Endothelial cell of umbilical vein (primary cell): ENCODE measurements at regions not wholly inside any gene's neighbourhood (a gene's known extent, or its start where the extent isn't known, plus 50 kb on each side); places are given as distances from the start of the nearest gene placed in this dataset.

Experiments
- BruUV-seq: library from RNA; stranded (reverse); fragments of 400-500 nt; replicated peaks from 2 replicates; lab custom pipeline; 2021; lab: Mats Ljungman, UMichigan
- CTCF ChIA-PET: fragments of 300-600, 350-600 bp; sonication (Branson Sonifier 250); formaldehyde crosslinking; loops from one replicate; lab custom pipeline; 2021; ENCODE audit warnings: antibody characterized with exemption, inconsistent platforms; lab: Charles Lee
- POLR2A ChIA-PET: fragments of 300-600, 350-600 bp; sonication (Branson Sonifier 250); formaldehyde crosslinking; loops from one replicate; lab custom pipeline; 2021; ENCODE audit warnings: antibody characterized with exemption, inconsistent platforms; lab: Charles Lee
- DNase-seq: peaks from one replicate; pipeline ENCODE4 v3.0.0-alpha.2; 2011; ENCODE audit warnings: low read depth, low spot score
- FAIRE-seq: peaks from 2 replicates; lab custom pipeline; 2011; peaks lifted over from hg19 to GRCh38; lab: Jason Lieb, UNC
- H2AFZ ChIP-seq: 2 replicates; pipeline ENCODE4 v1.6.0; 2012; ENCODE audit warnings: low read depth, low read length, control low read depth, inconsistent platforms
- H3K27ac ChIP-seq: 2 replicates; pipeline ENCODE4 v1.5.1; 2011; ENCODE audit warnings: low read depth, mild to moderate bottlenecking, control low read depth, low read length, moderate library complexity; ENCODE audit not compliant: insufficient read depth
- H3K27me3 ChIP-seq, 2 experiments: 2 replicates each; pipeline versions ENCODE4 v1.6.0 to v1.6.1; 2011; ENCODE audit warnings: low read length in 2 of 2, mixed read lengths in 1 of 2; ENCODE audit not compliant: control insufficient read depth in 2 of 2, insufficient read depth in 2 of 2
- H3K36me3 ChIP-seq, 2 experiments: 2 replicates in 1 of 2; 3 replicates in 1 of 2; pipeline ENCODE4 v1.5.1; 2011; ENCODE audit warnings: low read length in 2 of 2, mild to moderate bottlenecking in 1 of 2, moderate library complexity in 1 of 2; ENCODE audit not compliant: control insufficient read depth in 2 of 2, insufficient read depth in 2 of 2; ENCODE audit errors: extremely low read depth in 1 of 2
- H3K4me1 ChIP-seq: 3 replicates; pipeline ENCODE4 v1.5.1; 2011; ENCODE audit warnings: mild to moderate bottlenecking, low read length; ENCODE audit not compliant: control insufficient read depth, insufficient read depth; ENCODE audit errors: extremely low read depth
- H3K4me2 ChIP-seq: 2 replicates; pipeline ENCODE4 v1.6.1; 2011; ENCODE audit warnings: low read length, control low read depth, mixed read lengths; ENCODE audit not compliant: insufficient read depth
- H3K4me3 ChIP-seq, 3 experiments: fragments of 200-600 bp in 1 of 3; sonication (generic), shearing (Covaris generic) in 1 of 3; replicated peaks in 1 of 3; 2 replicates each; pipeline ENCODE4 v1.5.1; 2011 to 2016; ENCODE audit warnings: control low read depth in 3 of 3, low read length in 3 of 3, mild to moderate bottlenecking in 2 of 3, inconsistent platforms in 1 of 3, low read depth in 1 of 3, moderate library complexity in 1 of 3; ENCODE audit not compliant: insufficient read depth in 1 of 3
- H3K79me2 ChIP-seq: 2 replicates; pipeline ENCODE4 v1.6.0; 2012; ENCODE audit warnings: low read length, inconsistent platforms; ENCODE audit not compliant: control insufficient read depth, insufficient read depth
- H3K9ac ChIP-seq: replicated peaks from 2 replicates; pipeline ENCODE3; 2011; ENCODE audit warnings: low read length, control low read depth; ENCODE audit not compliant: insufficient read depth; ENCODE audit errors: extremely low read depth
- H3K9me1 ChIP-seq: replicated peaks from 3 replicates; pipeline ENCODE4 v1.6.0; 2011; ENCODE audit warnings: mild to moderate bottlenecking, low read length; ENCODE audit not compliant: control insufficient read depth, insufficient read depth; ENCODE audit errors: extremely low read depth
- H3K9me3 ChIP-seq: replicated peaks from 2 replicates; pipeline ENCODE4 v1.5.1; 2012; ENCODE audit warnings: low read length, inconsistent platforms; ENCODE audit not compliant: control insufficient read depth, insufficient read depth
- H4K20me1 ChIP-seq: replicated peaks from 2 replicates; pipeline ENCODE3; 2011; ENCODE audit warnings: mild to moderate bottlenecking, low read length; ENCODE audit not compliant: control insufficient read depth, insufficient read depth; ENCODE audit errors: extremely low read depth
- EZH2 ChIP-seq: IDR thresholded peaks from 2 replicates; pipeline ENCODE4 v1.6.1; 2012; ENCODE audit warnings: borderline replicate concordance, low read depth, mild to moderate bottlenecking, moderate library complexity, low read length, inconsistent platforms; ENCODE audit not compliant: severe bottlenecking
- FOS ChIP-seq: IDR thresholded peaks from 2 replicates; pipeline ENCODE4 v1.6.1; 2011; ENCODE audit warnings: mild to moderate bottlenecking, low read length, moderate library complexity, borderline replicate concordance; ENCODE audit not compliant: insufficient read depth
- GATA2 ChIP-seq: IDR thresholded peaks from 2 replicates; pipeline ENCODE4 v1.7.0; 2011; ENCODE audit warnings: low read depth, mild to moderate bottlenecking, moderate library complexity, mixed read lengths, low read length; ENCODE audit not compliant: insufficient read length, insufficient read depth
- JUN ChIP-seq: IDR thresholded peaks from 2 replicates; pipeline ENCODE4 v1.6.1; 2011; ENCODE audit warnings: borderline replicate concordance, low read depth; ENCODE audit not compliant: insufficient read length, insufficient read depth
- MYC ChIP-seq: IDR thresholded peaks from one replicate; pipeline ENCODE4 v1.6.1; 2011; ENCODE audit warnings: mild to moderate bottlenecking, low read depth, low read length
- POLR2A ChIP-seq: IDR thresholded peaks from 2 replicates; pipeline ENCODE4 v1.6.1; 2012; ENCODE audit warnings: low read depth, mild to moderate bottlenecking, control low read depth, low read length
- POLR2AphosphoS5 ChIP-seq: IDR thresholded peaks from 2 replicates; pipeline ENCODE4 v1.6.1; 2012; ENCODE audit warnings: low read depth, mild to moderate bottlenecking, control low read depth, low read length, moderate library complexity; ENCODE audit not compliant: insufficient read depth
- dilution Hi-C: fragments of 300-500 bp; cut with MboI; formaldehyde crosslinking; loops from one replicate; pipeline ENCODE4 v1.15.0; 2019; ENCODE audit warnings: low sequenced_read_pairs; ENCODE audit not compliant: extremely low pct_ligation_motif_present
- intact Hi-C: fragments of 100-400 bp; cut with micrococcal nuclease; formaldehyde crosslinking; loops from one replicate; pipeline ENCODE4 v1.10.0; 2022
- TF ChIP-seq, protein P1 (sequence below), 2 donors: IDR thresholded peaks; 1 replicate in 1 of 2; 2 replicates in 1 of 2; pipeline ENCODE4 v1.5.1; 2011; ENCODE audit warnings: low read length in 2 of 2, mild to moderate bottlenecking in 2 of 2, moderate library complexity in 2 of 2, control low read depth in 1 of 2, inconsistent platforms in 1 of 2, low read depth in 1 of 2; ENCODE audit not compliant: insufficient read depth in 1 of 2; ENCODE audit errors: extremely low read depth in 1 of 2
- TF ChIP-seq, protein P2 (sequence below): IDR thresholded peaks from 2 replicates; pipeline ENCODE4 v1.6.1; 2011; ENCODE audit not compliant: insufficient read depth, insufficient read length

DNA sequence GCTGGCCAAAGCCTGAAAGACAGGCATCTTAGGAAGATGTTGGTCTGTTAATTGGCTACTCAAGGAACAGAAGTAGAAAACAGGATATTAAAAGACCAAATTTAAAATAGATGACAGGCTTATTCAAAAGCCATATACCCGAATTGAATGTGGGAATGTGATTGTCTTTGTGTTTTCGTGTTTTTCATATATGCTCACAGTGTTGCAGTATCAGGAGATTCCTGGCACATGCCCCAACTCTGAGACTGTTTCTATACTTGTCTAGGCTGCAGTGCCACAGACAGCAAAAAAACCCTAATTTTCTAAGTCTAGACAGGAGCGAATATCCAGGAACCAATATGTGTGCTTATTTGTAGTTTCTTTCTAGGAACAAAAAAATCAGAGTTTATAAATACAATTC is 57.4 kb upstream of the KRR1 start:
- ChIA-PET CTCF (no interaction called here), POLR2A (interaction anchor here (0.7 kb wide), 1 partner anchor 35 kb away, joined by 3 read pairs; no protein-coding TSS in a partner anchor)
- dilution Hi-C loops (no loop called here), intact Hi-C loops (no loop called here)
- H4K20me1 ChIP-seq = no peaks in the 10 kb centered on the region
- no TSS peak for BruUV-seq
- H3K79me2 ChIP-seq = no peaks in the 10 kb centered on the region
- no peaks in the 10 kb centered on the region for H3K9me3 ChIP-seq
- H3K4me3 ChIP-seq = no peak overlapping the region
- no peaks in the 10 kb centered on the region for H3K9me1 ChIP-seq
- no peaks in the 10 kb centered on the region for H3K36me3 ChIP-seq
- no peak overlapping the region for H3K4me2 ChIP-seq
- H3K4me1 ChIP-seq = peaks cover 16% of the 10 kb centered on the region
- no peaks in the 10 kb centered on the region for H3K27me3 ChIP-seq
- no peak for FAIRE-seq
- no peak overlapping the region for H3K9ac ChIP-seq
- H2AFZ ChIP-seq = no peak overlapping the region
- H3K27ac ChIP-seq = no peak overlapping the region
- TF ChIP-seq JUN (no peak), POLR2AphosphoS5 (no peak), GATA2 (no peak), MYC (no peak), EZH2 (no peak), FOS (no peak), POLR2A (no peak)
- TF ChIP-seq, protein P1, sequence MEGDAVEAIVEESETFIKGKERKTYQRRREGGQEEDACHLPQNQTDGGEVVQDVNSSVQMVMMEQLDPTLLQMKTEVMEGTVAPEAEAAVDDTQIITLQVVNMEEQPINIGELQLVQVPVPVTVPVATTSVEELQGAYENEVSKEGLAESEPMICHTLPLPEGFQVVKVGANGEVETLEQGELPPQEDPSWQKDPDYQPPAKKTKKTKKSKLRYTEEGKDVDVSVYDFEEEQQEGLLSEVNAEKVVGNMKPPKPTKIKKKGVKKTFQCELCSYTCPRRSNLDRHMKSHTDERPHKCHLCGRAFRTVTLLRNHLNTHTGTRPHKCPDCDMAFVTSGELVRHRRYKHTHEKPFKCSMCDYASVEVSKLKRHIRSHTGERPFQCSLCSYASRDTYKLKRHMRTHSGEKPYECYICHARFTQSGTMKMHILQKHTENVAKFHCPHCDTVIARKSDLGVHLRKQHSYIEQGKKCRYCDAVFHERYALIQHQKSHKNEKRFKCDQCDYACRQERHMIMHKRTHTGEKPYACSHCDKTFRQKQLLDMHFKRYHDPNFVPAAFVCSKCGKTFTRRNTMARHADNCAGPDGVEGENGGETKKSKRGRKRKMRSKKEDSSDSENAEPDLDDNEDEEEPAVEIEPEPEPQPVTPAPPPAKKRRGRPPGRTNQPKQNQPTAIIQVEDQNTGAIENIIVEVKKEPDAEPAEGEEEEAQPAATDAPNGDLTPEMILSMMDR (IDR thresholded peaks at IDR 0.05; ENCODE audit: extremely low read depth in 1 of 2, insufficient read depth in 1 of 2, low read depth in 1 of 2, low read length in 2 of 2) = no peak
- TF ChIP-seq, protein P2, sequence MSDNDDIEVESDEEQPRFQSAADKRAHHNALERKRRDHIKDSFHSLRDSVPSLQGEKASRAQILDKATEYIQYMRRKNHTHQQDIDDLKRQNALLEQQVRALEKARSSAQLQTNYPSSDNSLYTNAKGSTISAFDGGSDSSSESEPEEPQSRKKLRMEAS = no peak
- peak; percentile 18 for DNase-seq
